ENCODE measurements at regions not wholly inside any gene's neighbourhood (a gene's known extent, or its start where the extent isn't known, plus 50 kb on each side); places are given as distances from the start of the nearest gene placed in this dataset.

GRCh38 chr5:150960791-150961396, 56.1 kb upstream of the ZNF300 start:
- TF ChIP-seq, protein P1, sequence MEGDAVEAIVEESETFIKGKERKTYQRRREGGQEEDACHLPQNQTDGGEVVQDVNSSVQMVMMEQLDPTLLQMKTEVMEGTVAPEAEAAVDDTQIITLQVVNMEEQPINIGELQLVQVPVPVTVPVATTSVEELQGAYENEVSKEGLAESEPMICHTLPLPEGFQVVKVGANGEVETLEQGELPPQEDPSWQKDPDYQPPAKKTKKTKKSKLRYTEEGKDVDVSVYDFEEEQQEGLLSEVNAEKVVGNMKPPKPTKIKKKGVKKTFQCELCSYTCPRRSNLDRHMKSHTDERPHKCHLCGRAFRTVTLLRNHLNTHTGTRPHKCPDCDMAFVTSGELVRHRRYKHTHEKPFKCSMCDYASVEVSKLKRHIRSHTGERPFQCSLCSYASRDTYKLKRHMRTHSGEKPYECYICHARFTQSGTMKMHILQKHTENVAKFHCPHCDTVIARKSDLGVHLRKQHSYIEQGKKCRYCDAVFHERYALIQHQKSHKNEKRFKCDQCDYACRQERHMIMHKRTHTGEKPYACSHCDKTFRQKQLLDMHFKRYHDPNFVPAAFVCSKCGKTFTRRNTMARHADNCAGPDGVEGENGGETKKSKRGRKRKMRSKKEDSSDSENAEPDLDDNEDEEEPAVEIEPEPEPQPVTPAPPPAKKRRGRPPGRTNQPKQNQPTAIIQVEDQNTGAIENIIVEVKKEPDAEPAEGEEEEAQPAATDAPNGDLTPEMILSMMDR (IDR thresholded peaks at IDR 0.05; ENCODE audit: insufficient read depth, low read length), result no peak
- TF ChIP-seq GABPA (IDR thresholded peaks at IDR 0.05; ENCODE audit: low read depth) (no peak), POLR2AphosphoS5 (IDR thresholded peaks at IDR 0.05; ENCODE audit: low read depth) (no peak), SPI1 (IDR thresholded peaks at IDR 0.05; ENCODE audit: borderline replicate concordance, low read depth) (no peak)
